Right atrium auricular region (tissue), 2 donors: ENCODE measurements at regions not wholly inside any gene's neighbourhood (a gene's known extent, or its start where the extent isn't known, plus 50 kb on each side); places are given as distances from the start of the nearest gene placed in this dataset.

ENCODE experiments used
- DNase-seq: peaks from one replicate; pipeline ENCODE4 v3.0.0-alpha.2; 2019; ENCODE audit warnings: low spot score
- H3K27ac ChIP-seq, 2 donors: fragments of 200-600 bp; sonication (generic); 1 replicate in 1 of 2; 2 replicates in 1 of 2; pipeline ENCODE4 v1.5.1; 2016 to 2019
- H3K27me3 ChIP-seq, 2 donors: fragments of 200-600 bp; sonication (generic); one replicate each; pipeline versions ENCODE4 v1.5.1 to v1.6.0; 2017 to 2019
- H3K36me3 ChIP-seq: fragments of 200-600 bp; sonication (generic); one replicate; pipeline ENCODE4 v1.5.1; 2016
- H3K4me1 ChIP-seq, 2 donors: fragments of 200-600 bp; sonication (generic); one replicate each; pipeline versions ENCODE4 v1.5.1 to v1.6.0; 2017 to 2019
- H3K4me3 ChIP-seq, 2 donors: fragments of 200-600 bp; sonication (generic); 1 replicate in 1 of 2; 2 replicates in 1 of 2; pipeline ENCODE4 v1.5.1; 2017 to 2019; ENCODE audit warnings: mild to moderate bottlenecking in 1 of 2, moderate library complexity in 1 of 2
- H3K9me3 ChIP-seq, 2 donors: fragments of 200-600 bp; sonication (generic); one replicate each; pipeline ENCODE4 v1.5.1; 2019
- CTCF ChIP-seq, 2 donors: fragments of 200-600 bp; sonication (generic); IDR thresholded peaks; one replicate each; pipeline ENCODE4 v1.5.1; 2019; ENCODE audit warnings: antibody characterized with exemption in 2 of 2

GRCh38 chr11:71181566-71181965, 70.8 kb downstream of the SHANK2 start:
- Histone ChIP-seq H3K27ac (no peak overlapping the region), H3K4me3 (no peak overlapping the region), H3K9me3 (peaks cover 0 to 13% of the 10 kb centered on the region in 2 donors), H3K27me3 (no peaks in the 10 kb centered on the region), H3K36me3 (no peaks in the 10 kb centered on the region), H3K4me1 (no peaks in the 10 kb centered on the region)
- TF ChIP-seq CTCF (IDR thresholded peaks at IDR 0.05) = no peak
- DNase-seq = no peak

- Histone ChIP-seq H3K27me3 (no peaks in the 10 kb centered on the region), H3K36me3 (no peaks in the 10 kb centered on the region), H3K27ac (no peak overlapping the region), H3K4me3 (no peak overlapping the region), H3K4me1 (no peaks in the 10 kb centered on the region), H3K9me3 (peaks cover 0 to 20% of the 10 kb centered on the region in 2 donors)
- no peak for TF ChIP-seq CTCF (IDR thresholded peaks at IDR 0.05)
- no peak for DNase-seq
Measured at GRCh38 chr11:71180694-71181470, 71.5 kb downstream of the SHANK2 start.

GRCh38 chr11:71179877-71180605, 72.3 kb downstream of the SHANK2 start:
- Histone ChIP-seq H3K36me3 (no peaks in the 10 kb centered on the region), H3K4me1 (no peaks in the 10 kb centered on the region), H3K9me3 (peaks cover 0 to 23% of the 10 kb centered on the region in 2 donors), H3K27me3 (no peaks in the 10 kb centered on the region), H3K27ac (no peak overlapping the region), H3K4me3 (no peak overlapping the region)
- DNase-seq = no peak
- TF ChIP-seq CTCF (IDR thresholded peaks at IDR 0.05) = no peak

GRCh38 chr11:71178076-71178475, 74.3 kb downstream of the SHANK2 start:
- H3K36me3 ChIP-seq = no peaks in the 10 kb centered on the region
- peaks cover 0 to 23% of the 10 kb centered on the region in 2 donors for H3K9me3 ChIP-seq
- no peak overlapping the region for H3K4me3 ChIP-seq
- DNase-seq = no peak
- no peak overlapping the region for H3K27ac ChIP-seq
- no peak for TF ChIP-seq CTCF (IDR thresholded peaks at IDR 0.05)
- H3K27me3 ChIP-seq = no peaks in the 10 kb centered on the region
- no peaks in the 10 kb centered on the region for H3K4me1 ChIP-seq

- H3K27me3 ChIP-seq = no peaks in the 10 kb centered on the region
- TF ChIP-seq CTCF (IDR thresholded peaks at IDR 0.05) = no peak
- H3K36me3 ChIP-seq = no peaks in the 10 kb centered on the region
- no peaks in the 10 kb centered on the region for H3K4me1 ChIP-seq
- H3K4me3 ChIP-seq = no peak overlapping the region
- no peak overlapping the region for H3K27ac ChIP-seq
- DNase-seq = no peak
- peaks cover 0 to 23% of the 10 kb centered on the region in 2 donors for H3K9me3 ChIP-seq
Measured at GRCh38 chr11:71176812-71177211, 75.6 kb downstream of the SHANK2 start.
